Upper lobe of left lung (tissue), 4 donors: ENCODE measurements at regions not wholly inside any gene's neighbourhood (a gene's known extent, or its start where the extent isn't known, plus 50 kb on each side); places are given as distances from the start of the nearest gene placed in this dataset.

ENCODE experiments used
- CTCF ChIP-seq, 6 experiments: fragments of 450-650 bp in 4 of 6; fragments of 200-600 bp in 2 of 6; sonication (generic) in 2 of 6; IDR thresholded peaks; one replicate each; pipeline ENCODE4 v1.5.1; 2016 to 2019; ENCODE audit warnings: antibody characterized with exemption in 6 of 6
- POLR2A ChIP-seq, 4 donors: fragments of 450-650 bp; IDR thresholded peaks; one replicate each; pipeline ENCODE4 v1.5.1; 2016 to 2017; ENCODE audit warnings: antibody characterized with exemption in 4 of 4, mild to moderate bottlenecking in 2 of 4

DNA sequence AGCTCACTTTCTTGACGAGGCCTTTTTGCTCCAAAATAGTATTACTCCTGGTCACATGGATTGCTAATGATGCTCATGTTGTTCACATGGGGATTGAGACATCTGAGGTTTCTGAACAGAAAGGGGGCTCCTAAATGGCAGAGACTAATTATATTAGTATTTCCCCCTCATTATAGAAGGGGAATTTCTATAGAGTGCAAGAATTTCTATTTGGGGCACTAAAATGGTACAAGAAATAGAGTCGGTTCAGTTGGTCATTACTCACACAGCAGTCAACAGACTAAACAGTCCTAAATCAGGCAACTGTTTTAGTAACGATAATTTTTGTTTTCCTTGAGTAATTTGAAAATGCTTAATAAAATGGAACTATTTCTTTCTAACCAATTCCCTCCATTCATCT, 108.9 kb downstream of the DACT1 start:
- TF ChIP-seq CTCF (IDR thresholded peaks at IDR 0.05) (no peak), POLR2A (IDR thresholded peaks at IDR 0.05) (no peak)
